GM18858 (cell line): ENCODE measurements at regions not wholly inside any gene's neighbourhood (a gene's known extent, or its start where the extent isn't known, plus 50 kb on each side); places are given as distances from the start of the nearest gene placed in this dataset.

Experiments used
- ATAC-seq: cut with Tn5 transposase; IDR thresholded peaks from one replicate; pipeline ENCODE4 v1.9.1; 2021; ENCODE audit not compliant: unreplicated experiment

- ATAC-seq = no peak
These were observed 310.8 kb downstream of the BCL11B start for GRCh38 chr14:98961191-98961590.

GRCh38 chr14:98962118-98962517 is 309.9 kb downstream of the BCL11B start:
- no peak for ATAC-seq

GRCh38 chr14:98963610-98964009 is 308.4 kb downstream of the BCL11B start:
- ATAC-seq = no peak

GRCh38 chr14:98964171-98964570 is 307.8 kb downstream of the BCL11B start:
- ATAC-seq = no peak

GRCh38 chr14:98965076-98965475 is 306.9 kb downstream of the BCL11B start:
- no peak for ATAC-seq

- ATAC-seq = no peak
These were observed 306.0 kb downstream of the BCL11B start for GRCh38 chr14:98966016-98966415.

- ATAC-seq = no peak
These were observed 305.4 kb downstream of the BCL11B start for GRCh38 chr14:98966475-98967162.

GRCh38 chr14:98974113-98974512 is 297.9 kb downstream of the BCL11B start:
- ATAC-seq = no peak

GRCh38 chr14:98976271-98976670 is 295.7 kb downstream of the BCL11B start:
- no peak for ATAC-seq

- ATAC-seq = no peak
These were observed 294.5 kb downstream of the BCL11B start for GRCh38 chr14:98977451-98977850.

GRCh38 chr14:98982986-98983385 is 289.0 kb downstream of the BCL11B start:
- ATAC-seq = no peak

- ATAC-seq = no peak
These were observed 287.8 kb downstream of the BCL11B start for GRCh38 chr14:98984027-98984718.

- no peak for ATAC-seq
These were observed 287.3 kb downstream of the BCL11B start for GRCh38 chr14:98984719-98985041.

- ATAC-seq = no peak
These were observed 278.2 kb downstream of the BCL11B start for GRCh38 chr14:98993818-98994217.

- no peak for ATAC-seq
These were observed 277.4 kb downstream of the BCL11B start for GRCh38 chr14:98994561-98994960.

- no peak for ATAC-seq
These were observed 274.3 kb downstream of the BCL11B start for GRCh38 chr14:98997526-98998205.

- no peak for ATAC-seq
These were observed 272.7 kb downstream of the BCL11B start for GRCh38 chr14:98999345-98999744.

- ATAC-seq = no peak
These were observed 272.1 kb downstream of the BCL11B start for GRCh38 chr14:98999901-99000300.

- ATAC-seq = no peak
These were observed 270.8 kb downstream of the BCL11B start for GRCh38 chr14:99001241-99001640.

- ATAC-seq = no peak
These were observed 268.4 kb downstream of the BCL11B start for GRCh38 chr14:99003646-99004045.

GRCh38 chr14:99004112-99004511 is 267.9 kb downstream of the BCL11B start:
- ATAC-seq = no peak

GRCh38 chr14:99006276-99006675 is 265.7 kb downstream of the BCL11B start:
- ATAC-seq = no peak
